ENCODE measurements at regions not wholly inside any gene's neighbourhood (a gene's known extent, or its start where the extent isn't known, plus 50 kb on each side); places are given as distances from the start of the nearest gene placed in this dataset.
A peak's percentile ranks its signal among the peaks of the same experiment; 100 is the strongest.

DNA sequence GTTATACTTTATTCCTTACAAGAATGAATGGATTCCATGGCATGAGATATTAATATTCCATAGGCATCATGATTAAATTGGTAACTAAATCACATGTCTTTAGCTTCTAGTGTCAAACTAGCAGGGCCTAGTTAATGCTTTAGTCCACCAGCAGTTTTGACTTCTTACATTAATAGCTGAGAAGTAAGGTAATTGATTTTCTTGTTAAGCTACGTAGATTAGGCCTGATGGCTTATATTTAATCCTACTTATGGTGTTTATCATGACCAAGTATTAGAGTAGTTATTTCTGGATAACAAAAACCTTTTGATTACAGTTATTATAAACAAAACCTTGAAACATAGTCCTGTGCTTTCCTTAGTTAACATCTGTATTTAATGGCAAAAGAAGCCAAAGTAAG lies 184.5 kb downstream of the TANC2 start (continued):
- TF ChIP-seq XRCC4 (IDR thresholded peaks at IDR 0.05; ENCODE audit: extremely low read depth, insufficient read depth, insufficient read length), result no peak
- TF ChIP-seq, protein P1, sequence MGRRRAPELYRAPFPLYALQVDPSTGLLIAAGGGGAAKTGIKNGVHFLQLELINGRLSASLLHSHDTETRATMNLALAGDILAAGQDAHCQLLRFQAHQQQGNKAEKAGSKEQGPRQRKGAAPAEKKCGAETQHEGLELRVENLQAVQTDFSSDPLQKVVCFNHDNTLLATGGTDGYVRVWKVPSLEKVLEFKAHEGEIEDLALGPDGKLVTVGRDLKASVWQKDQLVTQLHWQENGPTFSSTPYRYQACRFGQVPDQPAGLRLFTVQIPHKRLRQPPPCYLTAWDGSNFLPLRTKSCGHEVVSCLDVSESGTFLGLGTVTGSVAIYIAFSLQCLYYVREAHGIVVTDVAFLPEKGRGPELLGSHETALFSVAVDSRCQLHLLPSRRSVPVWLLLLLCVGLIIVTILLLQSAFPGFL (CRISPR knock-in tag; IDR thresholded peaks at IDR 0.05), result no peak
- TF ChIP-seq, protein P2, sequence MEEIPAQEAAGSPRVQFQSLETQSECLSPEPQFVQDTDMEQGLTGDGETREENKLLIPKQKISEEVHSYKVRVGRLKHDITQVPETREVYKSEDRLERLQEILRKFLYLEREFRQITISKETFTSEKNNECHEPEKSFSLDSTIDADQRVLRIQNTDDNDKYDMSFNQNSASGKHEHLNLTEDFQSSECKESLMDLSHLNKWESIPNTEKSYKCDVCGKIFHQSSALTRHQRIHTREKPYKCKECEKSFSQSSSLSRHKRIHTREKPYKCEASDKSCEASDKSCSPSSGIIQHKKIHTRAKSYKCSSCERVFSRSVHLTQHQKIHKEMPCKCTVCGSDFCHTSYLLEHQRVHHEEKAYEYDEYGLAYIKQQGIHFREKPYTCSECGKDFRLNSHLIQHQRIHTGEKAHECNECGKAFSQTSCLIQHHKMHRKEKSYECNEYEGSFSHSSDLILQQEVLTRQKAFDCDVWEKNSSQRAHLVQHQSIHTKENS (CRISPR knock-in tag; IDR thresholded peaks at IDR 0.05), result no peak
- TF ChIP-seq, protein P3, sequence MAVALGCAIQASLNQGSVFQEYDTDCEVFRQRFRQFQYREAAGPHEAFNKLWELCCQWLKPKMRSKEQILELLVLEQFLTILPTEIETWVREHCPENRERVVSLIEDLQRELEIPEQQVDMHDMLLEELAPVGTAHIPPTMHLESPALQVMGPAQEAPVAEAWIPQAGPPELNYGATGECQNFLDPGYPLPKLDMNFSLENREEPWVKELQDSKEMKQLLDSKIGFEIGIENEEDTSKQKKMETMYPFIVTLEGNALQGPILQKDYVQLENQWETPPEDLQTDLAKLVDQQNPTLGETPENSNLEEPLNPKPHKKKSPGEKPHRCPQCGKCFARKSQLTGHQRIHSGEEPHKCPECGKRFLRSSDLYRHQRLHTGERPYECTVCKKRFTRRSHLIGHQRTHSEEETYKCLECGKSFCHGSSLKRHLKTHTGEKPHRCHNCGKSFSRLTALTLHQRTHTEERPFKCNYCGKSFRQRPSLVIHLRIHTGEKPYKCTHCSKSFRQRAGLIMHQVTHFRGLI (CRISPR knock-in tag; IDR thresholded peaks at IDR 0.05), result no peak

DNA sequence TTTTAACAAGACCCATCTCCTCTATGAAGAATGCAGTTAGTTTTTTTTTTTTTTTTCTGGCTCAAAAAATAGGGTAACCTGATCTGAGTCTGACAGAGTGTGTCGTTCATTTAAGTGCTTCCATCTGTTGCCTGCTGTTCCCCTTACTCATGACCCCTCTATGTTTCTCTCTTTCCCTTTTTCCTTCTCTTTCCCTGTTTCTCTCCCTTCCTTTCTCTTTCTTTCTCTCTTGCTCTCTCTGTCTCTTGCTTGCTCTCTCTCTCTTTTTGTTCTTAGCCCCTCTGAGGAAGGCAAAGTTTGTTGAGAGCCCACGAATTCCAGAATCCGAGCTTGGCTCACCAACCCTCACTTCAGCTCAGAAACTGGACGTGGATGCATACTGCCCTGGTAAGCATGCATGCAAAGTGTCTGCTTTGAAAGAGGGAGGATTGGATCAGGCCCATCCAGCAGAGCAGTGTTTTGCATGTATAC lies 185.0 kb downstream of the TANC2 start:
- H4K20me1 ChIP-seq (replicated peaks; ENCODE audit: control insufficient read depth, insufficient read depth, low read length), result no peaks in the 10 kb centered on the region
- H3K9ac ChIP-seq (ENCODE audit: insufficient read depth in 1 of 2, low read depth in 2 of 2, low read length in 2 of 2), result no peak overlapping the region
- DNase-seq (ENCODE audit: extremely low read depth in 1 of 4, low spot score in 3 of 4), result no peak
- no peak overlapping the region for H2AFZ ChIP-seq (ENCODE audit: low read depth, low read length)
- CTCF ChIA-PET (ENCODE audit: low intra/inter-chr PET ratio), result no interaction called here
- no peak overlapping the region for H3K4me2 ChIP-seq (ENCODE audit: insufficient read depth, low read length)
- POLR2A ChIA-PET, result interaction anchor here (0.6 to 1.4 kb wide), 2 partner anchors 14 to 15 kb away, joined by 3 read pairs; no protein-coding TSS in a partner anchor
- no peaks in the 10 kb centered on the region for H3K79me2 ChIP-seq (ENCODE audit: control insufficient read depth, insufficient read depth, low read length)
- no peaks in the 10 kb centered on the region for H3K9me3 ChIP-seq (replicated peaks; ENCODE audit: control insufficient read depth, insufficient read depth, low read depth, low read length)
- FAIRE-seq, result peak; percentile 52
- H3K27ac ChIP-seq (ENCODE audit: extremely low read depth, low read depth, low read length), result no peak overlapping the region
- H3K4me3 ChIP-seq, result no peak overlapping the region
- 6% methylated on average over 2 of the region's 4 CpGs for WGBS (ENCODE audit: insufficient coverage, low coverage, missing lambda C conversion rate)
- no peaks in the 10 kb centered on the region for H3K4me1 ChIP-seq (replicated peaks in 1 of 2; ENCODE audit: control insufficient read depth in 2 of 2, insufficient read depth in 2 of 2, low read length in 2 of 2)
- in situ Hi-C loops (cut with MboI) (no loop called here), intact Hi-C loops (cut with micrococcal nuclease) (no loop called here)
- no peaks in the 10 kb centered on the region for H3K9me1 ChIP-seq (ENCODE audit: control insufficient read depth, insufficient read depth, low read length)
- no peaks in the 10 kb centered on the region for H3K27me3 ChIP-seq (ENCODE audit: control insufficient read depth in 2 of 2, insufficient read depth in 2 of 2, low read length in 2 of 2)
- ATAC-seq, result no peak
- H3K36me3 ChIP-seq (ENCODE audit: control insufficient read depth, insufficient read depth, low read length), result no peaks in the 10 kb centered on the region
- no TSS peak for BruUV-seq (replicated peaks)
- no peak for TF ChIP-seq ASH1L (IDR thresholded peaks at IDR 0.05; ENCODE audit: borderline replicate concordance, low read depth, partially characterized antibody)
- no peak for TF ChIP-seq FOXM1 (IDR thresholded peaks at IDR 0.05; ENCODE audit: low read depth)
- TF ChIP-seq FOXM1 (CRISPR knock-in tag; IDR thresholded peaks at IDR 0.05; ENCODE audit: low read depth), result no peak
- TF ChIP-seq KLF6 (CRISPR knock-in tag; IDR thresholded peaks at IDR 0.05; ENCODE audit: borderline replicate concordance), result no peak
- TF ChIP-seq, protein P4, sequence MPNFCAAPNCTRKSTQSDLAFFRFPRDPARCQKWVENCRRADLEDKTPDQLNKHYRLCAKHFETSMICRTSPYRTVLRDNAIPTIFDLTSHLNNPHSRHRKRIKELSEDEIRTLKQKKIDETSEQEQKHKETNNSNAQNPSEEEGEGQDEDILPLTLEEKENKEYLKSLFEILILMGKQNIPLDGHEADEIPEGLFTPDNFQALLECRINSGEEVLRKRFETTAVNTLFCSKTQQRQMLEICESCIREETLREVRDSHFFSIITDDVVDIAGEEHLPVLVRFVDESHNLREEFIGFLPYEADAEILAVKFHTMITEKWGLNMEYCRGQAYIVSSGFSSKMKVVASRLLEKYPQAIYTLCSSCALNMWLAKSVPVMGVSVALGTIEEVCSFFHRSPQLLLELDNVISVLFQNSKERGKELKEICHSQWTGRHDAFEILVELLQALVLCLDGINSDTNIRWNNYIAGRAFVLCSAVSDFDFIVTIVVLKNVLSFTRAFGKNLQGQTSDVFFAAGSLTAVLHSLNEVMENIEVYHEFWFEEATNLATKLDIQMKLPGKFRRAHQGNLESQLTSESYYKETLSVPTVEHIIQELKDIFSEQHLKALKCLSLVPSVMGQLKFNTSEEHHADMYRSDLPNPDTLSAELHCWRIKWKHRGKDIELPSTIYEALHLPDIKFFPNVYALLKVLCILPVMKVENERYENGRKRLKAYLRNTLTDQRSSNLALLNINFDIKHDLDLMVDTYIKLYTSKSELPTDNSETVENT (CRISPR knock-in tag; IDR thresholded peaks at IDR 0.05), result no peak
- TF ChIP-seq, protein P5, sequence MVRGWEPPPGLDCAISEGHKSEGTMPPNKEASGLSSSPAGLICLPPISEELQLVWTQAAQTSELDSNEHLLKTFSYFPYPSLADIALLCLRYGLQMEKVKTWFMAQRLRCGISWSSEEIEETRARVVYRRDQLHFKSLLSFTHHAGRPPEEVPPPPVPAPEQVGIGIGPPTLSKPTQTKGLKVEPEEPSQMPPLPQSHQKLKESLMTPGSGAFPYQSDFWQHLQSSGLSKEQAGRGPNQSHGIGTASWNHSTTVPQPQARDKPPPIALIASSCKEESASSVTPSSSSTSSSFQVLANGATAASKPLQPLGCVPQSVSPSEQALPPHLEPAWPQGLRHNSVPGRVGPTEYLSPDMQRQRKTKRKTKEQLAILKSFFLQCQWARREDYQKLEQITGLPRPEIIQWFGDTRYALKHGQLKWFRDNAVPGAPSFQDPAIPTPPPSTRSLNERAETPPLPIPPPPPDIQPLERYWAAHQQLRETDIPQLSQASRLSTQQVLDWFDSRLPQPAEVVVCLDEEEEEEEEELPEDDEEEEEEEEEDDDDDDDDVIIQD (CRISPR knock-in tag; IDR thresholded peaks at IDR 0.05), result no peak
- TF ChIP-seq ZNF561 (CRISPR knock-in tag; conservative IDR thresholded peaks at IDR 0.05), result no peak
- no peak for TF ChIP-seq HMGN3 (IDR thresholded peaks at IDR 0.05; ENCODE audit: borderline replicate concordance, extremely low read depth, insufficient read length, low read depth, low read length)
- no peak for TF ChIP-seq CREBBP (IDR thresholded peaks at IDR 0.05; ENCODE audit: low read depth, low read length)
- TF ChIP-seq TRIM24 (IDR thresholded peaks at IDR 0.05), result no peak
